ENCODE measurements at regions not wholly inside any gene's neighbourhood (a gene's known extent, or its start where the extent isn't known, plus 50 kb on each side); places are given as distances from the start of the nearest gene placed in this dataset.

DNA sequence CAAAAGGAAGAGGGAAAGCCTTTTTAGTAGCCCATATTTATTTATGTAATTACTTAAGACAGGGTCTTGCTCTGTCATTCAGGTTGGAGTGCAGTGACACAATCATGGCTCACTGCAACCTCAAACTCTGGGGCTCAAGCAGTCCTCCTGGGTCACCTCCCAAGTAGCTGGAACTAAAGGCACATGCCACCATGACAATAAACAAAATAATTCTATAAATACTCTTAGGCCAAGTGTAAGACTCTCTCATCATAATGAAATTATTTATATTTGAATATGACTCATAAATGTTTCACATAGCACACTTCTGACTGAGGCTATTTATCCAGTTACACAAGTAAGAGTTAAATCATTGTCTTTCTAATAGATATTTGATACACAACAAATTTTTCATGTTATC, 314.7 kb downstream of the AMY1C start:
- H3K4me2 ChIP-seq, result no peak overlapping the region
- H4K20me1 ChIP-seq (ENCODE audit: insufficient read depth, poor library complexity, severe bottlenecking), result no peaks in the 10 kb centered on the region
- H3K79me2 ChIP-seq, result no peaks in the 10 kb centered on the region
- TF ChIP-seq EZH2phosphoT487 (IDR thresholded peaks at IDR 0.05; ENCODE audit: low read depth, severe bottlenecking, unreplicated experiment) (no peak), EZH2 (IDR thresholded peaks at IDR 0.05; ENCODE audit: borderline replicate concordance) (no peak)
- TF ChIP-seq, protein P1, sequence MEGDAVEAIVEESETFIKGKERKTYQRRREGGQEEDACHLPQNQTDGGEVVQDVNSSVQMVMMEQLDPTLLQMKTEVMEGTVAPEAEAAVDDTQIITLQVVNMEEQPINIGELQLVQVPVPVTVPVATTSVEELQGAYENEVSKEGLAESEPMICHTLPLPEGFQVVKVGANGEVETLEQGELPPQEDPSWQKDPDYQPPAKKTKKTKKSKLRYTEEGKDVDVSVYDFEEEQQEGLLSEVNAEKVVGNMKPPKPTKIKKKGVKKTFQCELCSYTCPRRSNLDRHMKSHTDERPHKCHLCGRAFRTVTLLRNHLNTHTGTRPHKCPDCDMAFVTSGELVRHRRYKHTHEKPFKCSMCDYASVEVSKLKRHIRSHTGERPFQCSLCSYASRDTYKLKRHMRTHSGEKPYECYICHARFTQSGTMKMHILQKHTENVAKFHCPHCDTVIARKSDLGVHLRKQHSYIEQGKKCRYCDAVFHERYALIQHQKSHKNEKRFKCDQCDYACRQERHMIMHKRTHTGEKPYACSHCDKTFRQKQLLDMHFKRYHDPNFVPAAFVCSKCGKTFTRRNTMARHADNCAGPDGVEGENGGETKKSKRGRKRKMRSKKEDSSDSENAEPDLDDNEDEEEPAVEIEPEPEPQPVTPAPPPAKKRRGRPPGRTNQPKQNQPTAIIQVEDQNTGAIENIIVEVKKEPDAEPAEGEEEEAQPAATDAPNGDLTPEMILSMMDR (IDR thresholded peaks at IDR 0.05; ENCODE audit: poor library complexity), result no peak
- H3K9me2 ChIP-seq (replicated peaks; ENCODE audit: insufficient read depth), result no peaks in the 10 kb centered on the region
- no peaks in the 10 kb centered on the region for H3K36me3 ChIP-seq (replicated peaks; ENCODE audit: insufficient read depth, low read depth)
- H3K27ac ChIP-seq, result no peak overlapping the region
- H3K27me3 ChIP-seq, result no peaks in the 10 kb centered on the region
- DNase-seq (ENCODE audit: low spot score), result no peak
- no peaks in the 10 kb centered on the region for H3K9me3 ChIP-seq (ENCODE audit: low read depth)
- H3K4me1 ChIP-seq (ENCODE audit: insufficient read depth), result no peaks in the 10 kb centered on the region
- H2AFZ ChIP-seq, result no peak overlapping the region
- H3K4me3 ChIP-seq, result no peak overlapping the region

DNA sequence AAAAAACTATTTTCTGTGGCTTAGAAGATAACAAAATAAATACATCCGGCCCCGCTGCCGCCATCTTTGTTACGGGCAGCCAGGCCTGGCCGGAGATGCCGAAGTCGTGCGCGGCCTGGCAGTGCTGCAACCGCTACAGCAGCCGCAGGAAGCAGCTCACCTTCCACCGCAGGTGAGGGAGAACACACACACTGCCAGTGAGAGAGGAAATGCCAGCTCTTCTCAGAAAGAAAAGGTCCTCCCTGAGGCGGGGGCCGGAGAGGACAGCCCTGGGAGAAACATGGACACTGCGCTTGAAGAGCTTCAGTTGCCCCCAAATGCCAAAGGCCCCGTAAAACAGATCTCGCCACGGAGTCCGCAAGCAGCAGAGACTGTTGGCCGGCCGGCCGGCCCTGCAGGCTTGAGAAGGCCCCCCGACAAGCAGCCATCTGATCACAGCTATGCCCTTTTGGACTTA, 323.2 kb downstream of the AMY1C start:
- Histone ChIP-seq H4K20me1 (ENCODE audit: insufficient read depth, poor library complexity, severe bottlenecking) (no peaks in the 10 kb centered on the region), H3K9me2 (replicated peaks; ENCODE audit: insufficient read depth) (no peaks in the 10 kb centered on the region), H3K79me2 (no peaks in the 10 kb centered on the region), H3K4me1 (ENCODE audit: insufficient read depth) (no peaks in the 10 kb centered on the region), H3K27ac (no peak overlapping the region), H3K9me3 (ENCODE audit: low read depth) (no peaks in the 10 kb centered on the region), H3K4me3 (no peak overlapping the region), H3K4me2 (no peak overlapping the region), H3K27me3 (no peaks in the 10 kb centered on the region), H2AFZ (no peak overlapping the region), H3K36me3 (replicated peaks; ENCODE audit: insufficient read depth, low read depth) (no peaks in the 10 kb centered on the region)
- no peak for DNase-seq (ENCODE audit: low spot score)
- WGBS (ENCODE audit: low lambda C conversion rate, missing lambda C conversion rate), result 95% methylated on average over 23 of the region's 23 CpGs
- TF ChIP-seq EZH2 (IDR thresholded peaks at IDR 0.05; ENCODE audit: borderline replicate concordance) (no peak), EZH2phosphoT487 (IDR thresholded peaks at IDR 0.05; ENCODE audit: low read depth, severe bottlenecking, unreplicated experiment) (no peak)
- TF ChIP-seq, protein P1 (IDR thresholded peaks at IDR 0.05; ENCODE audit: poor library complexity), result no peak

DNA sequence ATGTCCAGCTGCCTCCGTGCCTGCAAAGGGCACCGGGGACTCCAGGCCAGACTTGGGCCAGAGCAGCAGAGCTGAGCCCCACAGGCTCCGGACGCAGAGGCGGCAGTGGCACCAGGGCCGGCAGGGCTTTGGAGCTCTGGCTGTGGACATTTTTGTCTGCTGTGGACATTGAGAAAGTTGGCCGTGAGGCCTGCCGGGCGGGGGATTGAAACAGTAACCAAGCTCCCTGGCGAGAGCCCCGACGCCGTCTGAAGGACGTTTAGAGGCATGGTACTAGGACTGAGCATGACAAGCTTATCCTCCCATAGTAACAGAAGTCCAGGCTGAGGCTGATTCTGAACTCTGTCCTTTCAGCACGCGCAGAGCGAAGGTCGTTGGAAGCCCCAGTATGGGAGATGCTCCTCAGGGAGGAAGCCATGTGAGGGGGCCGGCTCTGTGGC, 323.8 kb downstream of the AMY1C start:
- Histone ChIP-seq H4K20me1 (ENCODE audit: insufficient read depth, poor library complexity, severe bottlenecking) (no peaks in the 10 kb centered on the region), H3K79me2 (no peaks in the 10 kb centered on the region), H3K4me1 (ENCODE audit: insufficient read depth) (no peaks in the 10 kb centered on the region), H2AFZ (no peak overlapping the region), H3K36me3 (replicated peaks; ENCODE audit: insufficient read depth, low read depth) (no peaks in the 10 kb centered on the region), H3K27ac (no peak overlapping the region), H3K9me3 (ENCODE audit: low read depth) (no peaks in the 10 kb centered on the region), H3K4me2 (no peak overlapping the region), H3K4me3 (no peak overlapping the region), H3K27me3 (no peaks in the 10 kb centered on the region), H3K9me2 (replicated peaks; ENCODE audit: insufficient read depth) (no peaks in the 10 kb centered on the region)
- 92% methylated on average over 19 of the region's 19 CpGs for WGBS (ENCODE audit: low lambda C conversion rate, missing lambda C conversion rate)
- TF ChIP-seq EZH2phosphoT487 (IDR thresholded peaks at IDR 0.05; ENCODE audit: low read depth, severe bottlenecking, unreplicated experiment), result no peak
- TF ChIP-seq EZH2 (IDR thresholded peaks at IDR 0.05; ENCODE audit: borderline replicate concordance), result no peak
- TF ChIP-seq, protein P1 (IDR thresholded peaks at IDR 0.05; ENCODE audit: poor library complexity), result no peak
- DNase-seq (ENCODE audit: low spot score), result no peak

DNA sequence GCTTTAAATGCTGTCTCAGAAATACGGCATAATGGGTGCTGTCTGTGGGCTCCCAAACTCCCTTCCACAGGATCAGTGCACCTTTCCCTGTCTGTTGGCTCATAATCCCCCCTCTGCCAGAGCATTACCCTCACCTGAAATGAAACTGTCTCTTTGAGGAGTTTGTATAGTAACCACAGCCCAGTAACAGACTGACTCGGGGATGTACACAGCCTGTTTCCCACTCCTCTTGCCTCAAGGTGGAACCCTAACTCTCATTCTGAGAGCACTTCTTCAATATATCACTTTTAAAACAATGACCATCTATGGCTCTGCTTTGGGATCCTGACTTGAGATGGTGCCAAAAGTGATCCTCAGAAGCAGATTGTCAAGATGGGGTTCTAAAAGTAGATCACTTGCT, 332.5 kb downstream of the AMY1C start:
- Histone ChIP-seq H3K9me3 (ENCODE audit: low read depth) (no peaks in the 10 kb centered on the region), H3K4me3 (no peak overlapping the region), H3K27me3 (no peaks in the 10 kb centered on the region), H3K79me2 (no peaks in the 10 kb centered on the region), H2AFZ (no peak overlapping the region), H3K4me1 (ENCODE audit: insufficient read depth) (no peaks in the 10 kb centered on the region), H3K27ac (no peak overlapping the region), H3K9me2 (replicated peaks; ENCODE audit: insufficient read depth) (no peaks in the 10 kb centered on the region), H3K36me3 (replicated peaks; ENCODE audit: insufficient read depth, low read depth) (no peaks in the 10 kb centered on the region), H4K20me1 (ENCODE audit: insufficient read depth, poor library complexity, severe bottlenecking) (no peaks in the 10 kb centered on the region), H3K4me2 (no peak overlapping the region)
- TF ChIP-seq EZH2phosphoT487 (IDR thresholded peaks at IDR 0.05; ENCODE audit: low read depth, severe bottlenecking, unreplicated experiment) (no peak), EZH2 (IDR thresholded peaks at IDR 0.05; ENCODE audit: borderline replicate concordance) (no peak)
- TF ChIP-seq, protein P1 (IDR thresholded peaks at IDR 0.05; ENCODE audit: poor library complexity), result no peak
- 70% methylated on average over 2 of the region's 2 CpGs for WGBS (ENCODE audit: low lambda C conversion rate, missing lambda C conversion rate)
- DNase-seq (ENCODE audit: low spot score), result no peak
